ENCODE measurements at regions not wholly inside any gene's neighbourhood (a gene's known extent, or its start where the extent isn't known, plus 50 kb on each side); places are given as distances from the start of the nearest gene placed in this dataset.
A peak's percentile ranks its signal among the peaks of the same experiment; 100 is the strongest.
"Not testable (repeated sequence)": the region's sequence is repeated elsewhere in the genome, so short reads cannot be mapped to it uniquely, and the experiment has no call there.

- H3K4me3 Mint-ChIP-seq = no peak overlapping the region
- no peak overlapping the region for H3K9ac ChIP-seq (ENCODE audit: extremely low read depth, low read length, poor library complexity, severe bottlenecking)
- WGBS, 2 experiments (ENCODE audit: insufficient coverage in 1 of 2, insufficient read length in 1 of 2) = 85 to 89% methylated on average over 5 to 6 of the region's 6 CpGs
- H3K27me3 Mint-ChIP-seq (ENCODE audit: insufficient read depth) = peaks cover 2% of the 10 kb centered on the region
- no peaks in the 10 kb centered on the region for H3K4me1 ChIP-seq (ENCODE audit: control insufficient read depth, insufficient read depth, low read length)
- no peak overlapping the region for H3K27ac Mint-ChIP-seq
- no peaks in the 10 kb centered on the region for H3K4me1 Mint-ChIP-seq
- no peaks in the 10 kb centered on the region for H3K36me3 ChIP-seq (ENCODE audit: control insufficient read depth, insufficient read depth, low read length)
- TF ChIP-seq CTCF (conservative IDR thresholded peaks at IDR 0.05) = no peak
- H3K9me3 ChIP-seq (ENCODE audit: control insufficient read depth, low read length) = peaks cover 8% of the 10 kb centered on the region
- H3K27me3 ChIP-seq (ENCODE audit: control insufficient read depth, insufficient read depth, low read length, poor library complexity, severe bottlenecking) = no peaks in the 10 kb centered on the region
- no peak overlapping the region for H3K4me3 ChIP-seq (ENCODE audit: low read length)
- H3K27ac ChIP-seq (ENCODE audit: low read depth, low read length) = no peak overlapping the region
- H3K36me3 Mint-ChIP-seq (ENCODE audit: low read depth) = no peaks in the 10 kb centered on the region
- peaks cover 15% of the 10 kb centered on the region for H3K9me3 Mint-ChIP-seq
- no peak for DNase-seq
Observed at GRCh38 chr20:1841554-1842140, 53.6 kb upstream of the SIRPA start.

GRCh38 chr20:1840817-1841553 lies 54.2 kb upstream of the SIRPA start:
- no peaks in the 10 kb centered on the region for H3K4me1 ChIP-seq (ENCODE audit: control insufficient read depth, insufficient read depth, low read length)
- no peaks in the 10 kb centered on the region for H3K36me3 Mint-ChIP-seq (ENCODE audit: low read depth)
- peaks cover 8% of the 10 kb centered on the region for H3K9me3 ChIP-seq (ENCODE audit: control insufficient read depth, low read length)
- H3K9me3 Mint-ChIP-seq = peaks cover 15% of the 10 kb centered on the region
- peak; percentile 82 for DNase-seq
- no peak overlapping the region for H3K4me3 Mint-ChIP-seq
- no peak overlapping the region for H3K27ac ChIP-seq (ENCODE audit: low read depth, low read length)
- H3K27ac Mint-ChIP-seq = no peak overlapping the region
- no peak for TF ChIP-seq CTCF (conservative IDR thresholded peaks at IDR 0.05)
- no peak overlapping the region for H3K4me3 ChIP-seq (ENCODE audit: low read length)
- H3K36me3 ChIP-seq (ENCODE audit: control insufficient read depth, insufficient read depth, low read length) = no peaks in the 10 kb centered on the region
- H3K4me1 Mint-ChIP-seq = no peaks in the 10 kb centered on the region
- WGBS, 2 experiments (ENCODE audit: insufficient coverage in 1 of 2, insufficient read length in 1 of 2) = 74 to 77% methylated on average over 4 to 6 of the region's 7 CpGs
- H3K9ac ChIP-seq (ENCODE audit: extremely low read depth, low read length, poor library complexity, severe bottlenecking) = no peak overlapping the region
- no peaks in the 10 kb centered on the region for H3K27me3 Mint-ChIP-seq (ENCODE audit: insufficient read depth)
- H3K27me3 ChIP-seq (ENCODE audit: control insufficient read depth, insufficient read depth, low read length, poor library complexity, severe bottlenecking) = no peaks in the 10 kb centered on the region

GRCh38 chr20:1839376-1840317 lies 55.6 kb upstream of the SIRPA start:
- not testable (repeated sequence) for DNase-seq; H3K27ac ChIP-seq (ENCODE audit: low read depth, low read length); H3K4me3 Mint-ChIP-seq; H3K4me1 Mint-ChIP-seq; H3K9ac ChIP-seq (ENCODE audit: extremely low read depth, low read length, poor library complexity, severe bottlenecking); H3K36me3 Mint-ChIP-seq (ENCODE audit: low read depth); H3K4me1 ChIP-seq (ENCODE audit: control insufficient read depth, insufficient read depth, low read length); H3K9me3 ChIP-seq (ENCODE audit: control insufficient read depth, low read length); H3K27me3 Mint-ChIP-seq (ENCODE audit: insufficient read depth); H3K4me3 ChIP-seq (ENCODE audit: low read length); H3K36me3 ChIP-seq (ENCODE audit: control insufficient read depth, insufficient read depth, low read length); H3K27me3 ChIP-seq (ENCODE audit: control insufficient read depth, insufficient read depth, low read length, poor library complexity, severe bottlenecking)
- peak overlapping the region; percentile 16 for H3K27ac Mint-ChIP-seq
- peaks cover 15% of the 10 kb centered on the region for H3K9me3 Mint-ChIP-seq
- 95 to 96% methylated on average over 5 to 17 of the region's 23 CpGs for WGBS, 2 experiments (ENCODE audit: insufficient coverage in 1 of 2, insufficient read length in 1 of 2)
